Right atrium auricular region (tissue), 2 donors: ENCODE measurements at regions not wholly inside any gene's neighbourhood (a gene's known extent, or its start where the extent isn't known, plus 50 kb on each side); places are given as distances from the start of the nearest gene placed in this dataset.

ENCODE experiments used
- DNase-seq: peaks from one replicate; pipeline ENCODE4 v3.0.0-alpha.2; 2019; ENCODE audit warnings: low spot score
- H3K27ac ChIP-seq, 2 donors: fragments of 200-600 bp; sonication (generic); 1 replicate in 1 of 2; 2 replicates in 1 of 2; pipeline ENCODE4 v1.5.1; 2016 to 2019
- H3K27me3 ChIP-seq, 2 donors: fragments of 200-600 bp; sonication (generic); one replicate each; pipeline versions ENCODE4 v1.5.1 to v1.6.0; 2017 to 2019
- H3K36me3 ChIP-seq: fragments of 200-600 bp; sonication (generic); one replicate; pipeline ENCODE4 v1.5.1; 2016
- H3K4me1 ChIP-seq, 2 donors: fragments of 200-600 bp; sonication (generic); one replicate each; pipeline versions ENCODE4 v1.5.1 to v1.6.0; 2017 to 2019
- H3K4me3 ChIP-seq, 2 donors: fragments of 200-600 bp; sonication (generic); 1 replicate in 1 of 2; 2 replicates in 1 of 2; pipeline ENCODE4 v1.5.1; 2017 to 2019; ENCODE audit warnings: mild to moderate bottlenecking in 1 of 2, moderate library complexity in 1 of 2
- H3K9me3 ChIP-seq, 2 donors: fragments of 200-600 bp; sonication (generic); one replicate each; pipeline ENCODE4 v1.5.1; 2019
- CTCF ChIP-seq, 2 donors: fragments of 200-600 bp; sonication (generic); IDR thresholded peaks; one replicate each; pipeline ENCODE4 v1.5.1; 2019; ENCODE audit warnings: antibody characterized with exemption in 2 of 2

DNA sequence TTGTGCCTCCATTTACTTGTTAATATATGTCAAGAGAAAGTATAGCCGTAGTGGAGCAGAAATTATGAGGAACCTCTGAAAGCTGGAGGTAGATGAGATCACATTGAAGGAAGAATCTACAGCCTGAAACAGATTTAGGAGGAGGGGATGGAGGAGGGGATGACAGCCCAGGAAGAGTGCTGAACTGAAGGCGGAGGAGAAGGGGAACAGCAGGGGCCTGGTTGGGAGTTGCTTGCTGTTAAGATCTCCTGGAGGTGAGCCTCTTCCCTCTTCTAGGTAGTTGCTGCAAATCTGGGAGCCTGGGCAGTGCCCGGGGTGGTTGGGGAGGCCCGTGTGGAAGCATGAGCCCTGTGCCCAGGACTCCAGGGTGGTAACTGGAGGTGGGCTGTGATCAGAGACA lies 111.8 kb upstream of the SEMA6A start:
- no peaks in the 10 kb centered on the region for H3K36me3 ChIP-seq
- H3K4me3 ChIP-seq: no peak overlapping the region
- no peak for TF ChIP-seq CTCF (IDR thresholded peaks at IDR 0.05)
- DNase-seq: no peak
- no peaks in the 10 kb centered on the region for H3K9me3 ChIP-seq
- H3K4me1 ChIP-seq: no peaks in the 10 kb centered on the region
- no peaks in the 10 kb centered on the region for H3K27me3 ChIP-seq
- H3K27ac ChIP-seq: no peak overlapping the region

- H3K27ac ChIP-seq: no peak overlapping the region
- no peaks in the 10 kb centered on the region for H3K36me3 ChIP-seq
- DNase-seq: no peak
- H3K4me3 ChIP-seq: no peak overlapping the region
- no peaks in the 10 kb centered on the region for H3K4me1 ChIP-seq
- H3K27me3 ChIP-seq: no peaks in the 10 kb centered on the region
- no peak for TF ChIP-seq CTCF (IDR thresholded peaks at IDR 0.05)
- H3K9me3 ChIP-seq: no peaks in the 10 kb centered on the region
Observed at GRCh38 chr5:116685931-116686330, 111.3 kb upstream of the SEMA6A start.

GRCh38 chr5:116685069-116685468 lies 110.4 kb upstream of the SEMA6A start:
- Histone ChIP-seq H3K4me3 (no peak overlapping the region), H3K27me3 (no peaks in the 10 kb centered on the region), H3K9me3 (no peaks in the 10 kb centered on the region), H3K27ac (no peak overlapping the region), H3K4me1 (no peaks in the 10 kb centered on the region), H3K36me3 (no peaks in the 10 kb centered on the region)
- no peak for TF ChIP-seq CTCF (IDR thresholded peaks at IDR 0.05)
- DNase-seq: no peak

DNA sequence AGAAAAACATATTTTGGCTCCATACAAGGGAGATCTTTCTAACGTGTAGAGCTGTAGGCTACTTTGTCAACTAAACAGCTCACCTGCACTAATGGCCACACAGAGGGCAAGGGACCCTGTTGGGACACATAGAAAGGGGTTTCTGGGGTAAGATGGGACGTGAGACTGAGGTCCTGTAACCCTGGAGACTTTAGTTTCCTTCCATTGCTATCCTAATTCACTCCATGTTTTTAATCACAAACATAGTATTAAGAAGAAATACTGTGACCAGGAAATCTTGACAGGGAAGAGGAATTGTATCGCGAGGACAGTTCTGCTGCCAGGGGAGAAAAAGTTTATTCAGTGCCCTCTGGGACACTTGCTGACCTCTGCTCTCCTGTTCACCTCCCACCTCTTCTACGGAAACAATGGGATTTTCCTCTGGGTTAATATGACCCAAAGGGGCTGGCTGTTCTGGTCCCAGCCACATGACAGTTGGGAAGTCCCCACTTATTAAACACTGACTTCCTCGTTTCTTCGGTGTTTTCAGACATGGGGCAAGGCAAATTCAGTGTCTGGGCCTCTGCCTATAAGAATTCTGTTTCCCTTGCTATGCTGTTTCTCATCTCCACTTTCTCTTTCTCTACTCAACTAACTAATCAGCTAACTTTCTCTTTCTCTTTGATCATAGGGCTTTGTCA lies 106.9 kb upstream of the SEMA6A start:
- H3K4me1 ChIP-seq: no peaks in the 10 kb centered on the region
- no peaks in the 10 kb centered on the region for H3K9me3 ChIP-seq
- H3K27ac ChIP-seq: no peak overlapping the region
- H3K4me3 ChIP-seq: no peak overlapping the region
- no peak for DNase-seq
- no peaks in the 10 kb centered on the region for H3K27me3 ChIP-seq
- TF ChIP-seq CTCF (IDR thresholded peaks at IDR 0.05): no peak
- H3K36me3 ChIP-seq: no peaks in the 10 kb centered on the region

- no peak overlapping the region for H3K27ac ChIP-seq
- no peak for TF ChIP-seq CTCF (IDR thresholded peaks at IDR 0.05)
- H3K9me3 ChIP-seq: no peaks in the 10 kb centered on the region
- no peaks in the 10 kb centered on the region for H3K4me1 ChIP-seq
- H3K27me3 ChIP-seq: no peaks in the 10 kb centered on the region
- H3K4me3 ChIP-seq: no peak overlapping the region
- no peak for DNase-seq
- no peaks in the 10 kb centered on the region for H3K36me3 ChIP-seq
Observed at GRCh38 chr5:116675626-116675910, 100.9 kb upstream of the SEMA6A start.

- no peaks in the 10 kb centered on the region for H3K27me3 ChIP-seq
- no peak overlapping the region for H3K4me3 ChIP-seq
- no peaks in the 10 kb centered on the region for H3K9me3 ChIP-seq
Observed at GRCh38 chr5:116674881-116675625, 100.4 kb upstream of the SEMA6A start.

More at GRCh38 chr5:116674881-116675625, 100.4 kb upstream of the SEMA6A start:
- DNase-seq: no peak
- no peak overlapping the region for H3K27ac ChIP-seq
- TF ChIP-seq CTCF (IDR thresholded peaks at IDR 0.05): no peak
- H3K4me1 ChIP-seq: no peaks in the 10 kb centered on the region
- H3K36me3 ChIP-seq: no peaks in the 10 kb centered on the region
